IMR-90 (cell line): ENCODE measurements at regions not wholly inside any gene's neighbourhood (a gene's known extent, or its start where the extent isn't known, plus 50 kb on each side); places are given as distances from the start of the nearest gene placed in this dataset.

Experiments used
- ATAC-seq: fragments of 200-7000 bp; cut with Tn5 transposase; 2 replicates; pipeline ENCODE4 v1.9.1; 2020; ENCODE audit warnings: low read depth, mild to moderate bottlenecking, moderate library complexity
- BruUV-seq: library from RNA; stranded (reverse); fragments of 400-500 nt; replicated peaks from 2 replicates; lab custom pipeline; 2021; lab: Mats Ljungman, UMichigan
- CTCF ChIA-PET: fragments of 300-600 bp; formaldehyde crosslinking; extraction: SDS; loops from one replicate; lab custom pipeline; 2021; ENCODE audit warnings: antibody characterized with exemption; lab: Yijun Ruan, JAX
- POLR2A ChIA-PET: fragments of 300-600 bp; sonication (Branson Sonifier 250); formaldehyde crosslinking; loops from one replicate; lab custom pipeline; 2022; ENCODE audit warnings: antibody characterized with exemption; ENCODE audit not compliant: unreplicated experiment; lab: Charles Lee
- DNase-seq: peaks from one replicate; pipeline ENCODE4 v3.0.0; 2013
- H2AFZ ChIP-seq: replicated peaks from 2 replicates; pipeline ENCODE3; 2013; ENCODE audit warnings: low read length, mild to moderate bottlenecking; ENCODE audit not compliant: poor library complexity
- H2AK5ac ChIP-seq: 2 replicates; pipeline ENCODE4 v1.6.1; 2013; ENCODE audit warnings: low read depth, low read length, inconsistent platforms
- H2AK9ac ChIP-seq: replicated peaks from 2 replicates; pipeline ENCODE3; 2013; ENCODE audit warnings: mild to moderate bottlenecking, low read depth, low read length, moderate library complexity; ENCODE audit not compliant: poor library complexity
- H2BK120ac ChIP-seq: 2 replicates; pipeline ENCODE4 v1.6.1; 2013; ENCODE audit warnings: low read depth, low read length, inconsistent platforms
- H2BK15ac ChIP-seq: 3 replicates; pipeline ENCODE4 v1.6.1; 2013; ENCODE audit warnings: low read depth, low read length, inconsistent platforms
- H2BK20ac ChIP-seq: 2 replicates; pipeline ENCODE4 v1.6.1; 2013; ENCODE audit warnings: low read depth, mild to moderate bottlenecking, inconsistent platforms, low read length, moderate library complexity
- H2BK5ac ChIP-seq: 2 replicates; pipeline ENCODE4 v1.6.1; 2013; ENCODE audit warnings: mild to moderate bottlenecking, low read depth, low read length, inconsistent platforms; ENCODE audit not compliant: poor library complexity, severe bottlenecking
- H3K14ac ChIP-seq: replicated peaks from 2 replicates; pipeline ENCODE4 v1.6.1; 2013; ENCODE audit warnings: low read depth, low read length, inconsistent platforms
- H3K18ac ChIP-seq: 2 replicates; pipeline ENCODE4 v1.6.1; 2013; ENCODE audit warnings: low read depth, low read length, control low read depth
- H3K23ac ChIP-seq: 2 replicates; pipeline ENCODE4 v1.6.1; 2013; ENCODE audit warnings: low read depth, low read length, inconsistent platforms
- H3K27ac ChIP-seq: 2 replicates; pipeline ENCODE4 v1.5.1; 2013; ENCODE audit warnings: mild to moderate bottlenecking, control low read depth, low read length; ENCODE audit not compliant: insufficient read depth
- H3K27me3 ChIP-seq: 2 replicates; pipeline ENCODE4 v1.6.1; 2013; ENCODE audit warnings: low read length; ENCODE audit not compliant: control insufficient read depth, insufficient read depth
- H3K36me3 ChIP-seq: 2 replicates; pipeline ENCODE4 v1.6.1; 2013; ENCODE audit warnings: low read length, mixed read lengths; ENCODE audit not compliant: control insufficient read depth, insufficient read depth
- H3K4ac ChIP-seq: 2 replicates; pipeline ENCODE4 v1.6.1; 2013; ENCODE audit warnings: low read depth, low read length, inconsistent platforms
- H3K4me1 ChIP-seq: 2 replicates; pipeline ENCODE4 v1.6.1; 2013; ENCODE audit warnings: low read length, mixed read lengths; ENCODE audit not compliant: control insufficient read depth, insufficient read depth
- H3K4me2 ChIP-seq: 2 replicates; pipeline ENCODE4 v1.6.1; 2013; ENCODE audit warnings: low read depth, mild to moderate bottlenecking, control low read depth, low read length, moderate library complexity
- H3K4me3 ChIP-seq: 2 replicates; pipeline ENCODE4 v1.5.1; 2013; ENCODE audit warnings: low read depth, mild to moderate bottlenecking, control low read depth, low read length, moderate library complexity; ENCODE audit not compliant: insufficient read depth
- H3K56ac ChIP-seq: 2 replicates; pipeline ENCODE4 v1.6.1; 2013; ENCODE audit warnings: low read length, inconsistent platforms; ENCODE audit not compliant: insufficient read depth; ENCODE audit errors: extremely low read depth
- H3K79me1 ChIP-seq, 2 experiments: 2 replicates each; pipeline ENCODE4 v1.6.1; 2013; ENCODE audit warnings: low read length in 2 of 2, inconsistent platforms in 1 of 2, low read depth in 1 of 2
- H3K9ac ChIP-seq: 2 replicates; pipeline ENCODE4 v1.6.1; 2013; ENCODE audit warnings: low read depth, low read length, control low read depth
- H3K9me1 ChIP-seq: 2 replicates; pipeline ENCODE4 v1.6.1; 2013; ENCODE audit warnings: low read length, inconsistent platforms; ENCODE audit not compliant: insufficient read depth
- H3K9me3 ChIP-seq: 2 replicates; pipeline ENCODE4 v1.6.1; 2013; ENCODE audit warnings: low read length; ENCODE audit not compliant: control insufficient read depth, insufficient read depth
- H4K20me1 ChIP-seq: 2 replicates; pipeline ENCODE4 v1.6.1; 2013; ENCODE audit warnings: low read length, inconsistent platforms; ENCODE audit not compliant: insufficient read depth
- H4K5ac ChIP-seq: 2 replicates; pipeline ENCODE4 v1.6.1; 2013; ENCODE audit warnings: mild to moderate bottlenecking, low read depth, low read length, control low read depth
- H4K8ac ChIP-seq, 2 experiments: 2 replicates each; pipeline ENCODE4 v1.6.1; 2013; ENCODE audit warnings: low read depth in 2 of 2, low read length in 2 of 2, control low read depth in 1 of 2, inconsistent platforms in 1 of 2
- H4K91ac ChIP-seq: 2 replicates; pipeline ENCODE4 v1.6.1; 2013; ENCODE audit warnings: low read depth, low read length, inconsistent platforms; ENCODE audit not compliant: insufficient read depth
- CHD1 ChIP-seq: IDR thresholded peaks from 2 replicates; pipeline ENCODE4 v1.6.1; 2012; ENCODE audit warnings: low read depth, low read length, improper control_type of control experiment
- MXI1 ChIP-seq: IDR thresholded peaks from 2 replicates; pipeline ENCODE4 v1.6.1; 2012; ENCODE audit warnings: low read depth, mild to moderate bottlenecking, low read length, moderate library complexity, borderline replicate concordance
- RFX5 ChIP-seq: IDR thresholded peaks from 2 replicates; pipeline ENCODE4 v1.8.0; 2012; ENCODE audit warnings: low read depth, mild to moderate bottlenecking, low read length, moderate library complexity
- SMC3 ChIP-seq: fragments of 150-350 bp; IDR thresholded peaks from 2 replicates; pipeline ENCODE4 v1.6.1; 2016; ENCODE audit warnings: low read depth, mild to moderate bottlenecking, antibody characterized with exemption, low read length, moderate library complexity
- WGBS, 2 experiments: methylation state at CpG; one replicate each; pipeline versions ENCODE4 v1.1.5 to v1.1.7; 2013; ENCODE audit warnings: missing lambda C conversion rate in 2 of 2; ENCODE audit not compliant: insufficient read length in 1 of 2; ENCODE audit errors: extremely low coverage in 2 of 2; 5-methylcytosine and 5-hydroxymethylcytosine counted together
- dilution Hi-C: fragments of 300-500 bp; cut with HindIII; formaldehyde crosslinking; loops from one replicate; pipeline ENCODE4 v1.14.3; 2018; ENCODE audit warnings: low sequenced_read_pairs; ENCODE audit not compliant: unreplicated experiment
- in situ Hi-C: fragments of 300-500 bp; cut with MboI; formaldehyde crosslinking; loops from 3 replicates; pipeline ENCODE4 v1.14.3; 2019; ENCODE audit warnings: low sequenced_read_pairs, inconsistent platforms, mixed read lengths
- intact Hi-C: fragments of 100-400 bp; cut with micrococcal nuclease; formaldehyde crosslinking; loops from 2 replicates; pipeline ENCODE4 v1.10.0; 2022

- Histone ChIP-seq H4K91ac (no peak overlapping the region), H3K56ac (no peak overlapping the region), H2AFZ (no peak overlapping the region), H3K27me3 (no peaks in the 10 kb centered on the region), H3K36me3 (no peaks in the 10 kb centered on the region), H2BK5ac (no peak overlapping the region), H2BK20ac (no peak overlapping the region), H3K14ac (no peak overlapping the region), H3K18ac (no peak overlapping the region), H3K23ac (no peak overlapping the region), H2BK120ac (no peak overlapping the region), H3K4me2 (no peak overlapping the region), H3K9me1 (no peaks in the 10 kb centered on the region), H3K27ac (no peak overlapping the region), H4K5ac (no peak overlapping the region), H2BK15ac (no peak overlapping the region), H3K9ac (no peak overlapping the region), H3K4me3 (no peak overlapping the region), H3K4ac (no peak overlapping the region), H2AK9ac (no peak overlapping the region), H3K4me1 (no peaks in the 10 kb centered on the region), H2AK5ac (no peak overlapping the region), H4K20me1 (no peaks in the 10 kb centered on the region), H4K8ac (no peak overlapping the region), H3K9me3 (peaks cover 6% of the 10 kb centered on the region), H3K79me1 (no peaks in the 10 kb centered on the region)
- DNase-seq = no peak
- ChIA-PET POLR2A (no interaction called here), CTCF (no interaction called here)
- dilution Hi-C loops = no loop called here
- intact Hi-C loops = no loop called here
- no TSS peak for BruUV-seq
- ATAC-seq = no peak
- TF ChIP-seq SMC3 (no peak), CHD1 (no peak), MXI1 (no peak), RFX5 (no peak)
- no CpG with 5 or more reads among the region's 2 CpGs for WGBS, 2 experiments
- in situ Hi-C loops = no loop called here
These were observed 449.4 kb upstream of the CDH10 start for GRCh38 chr5:25094219-25094618.
